Omental fat pad (tissue), 3 donors: ENCODE measurements at regions not wholly inside any gene's neighbourhood (a gene's known extent, or its start where the extent isn't known, plus 50 kb on each side); places are given as distances from the start of the nearest gene placed in this dataset.

ENCODE experiments used
- ATAC-seq: fragments of 150-250 bp; one replicate; pipeline ENCODE4 v1.9.1; 2016; ENCODE audit warnings: mild to moderate bottlenecking, moderate library complexity; ENCODE audit not compliant: low FRiP score
- DNase-seq: peaks from one replicate; pipeline ENCODE4 v3.0.0-alpha.2; 2019; ENCODE audit warnings: low spot score
- CTCF ChIP-seq, 3 donors: fragments of 450-650 bp; IDR thresholded peaks; one replicate each; pipeline ENCODE4 v1.5.1; 2016 to 2017; ENCODE audit warnings: antibody characterized with exemption in 3 of 3, mild to moderate bottlenecking in 3 of 3, moderate library complexity in 2 of 3

- ATAC-seq, result no peak
- TF ChIP-seq CTCF (IDR thresholded peaks at IDR 0.05), result no peak
- DNase-seq, result no peak
Observed at GRCh38 chr3:124653071-124653796, 77.0 kb upstream of the UMPS start.

GRCh38 chr3:124653797-124654469 lies 76.3 kb upstream of the UMPS start:
- DNase-seq (no peak), ATAC-seq (no peak)
- no peak for TF ChIP-seq CTCF (IDR thresholded peaks at IDR 0.05)

GRCh38 chr3:124654470-124654845 lies 75.8 kb upstream of the UMPS start:
- TF ChIP-seq CTCF (IDR thresholded peaks at IDR 0.05), result no peak
- DNase-seq (no peak), ATAC-seq (no peak)

- no peak for TF ChIP-seq CTCF (IDR thresholded peaks at IDR 0.05)
- ATAC-seq (no peak), DNase-seq (no peak)
Observed at GRCh38 chr3:124656531-124656930, 73.7 kb upstream of the UMPS start.

GRCh38 chr3:124657138-124657537 lies 73.1 kb upstream of the UMPS start:
- DNase-seq (no peak), ATAC-seq (no peak)
- TF ChIP-seq CTCF (IDR thresholded peaks at IDR 0.05), result no peak

GRCh38 chr3:124658270-124658669 lies 72.0 kb upstream of the UMPS start:
- DNase-seq (no peak), ATAC-seq (no peak)
- TF ChIP-seq CTCF (IDR thresholded peaks at IDR 0.05), result no peak

- no peak for TF ChIP-seq CTCF (IDR thresholded peaks at IDR 0.05)
- DNase-seq (no peak), ATAC-seq (no peak)
Observed at GRCh38 chr3:124659175-124659574, 71.1 kb upstream of the UMPS start.
